K562 (cell line): ENCODE measurements at regions not wholly inside any gene's neighbourhood (a gene's known extent, or its start where the extent isn't known, plus 50 kb on each side); places are given as distances from the start of the nearest gene placed in this dataset.

Source experiments
- ATAC-seq: fragments of 200-7000 bp; cut with Tn5 transposase; 3 replicates; pipeline ENCODE4 v1.9.1; 2020; ENCODE audit warnings: moderate library complexity
- BruUV-seq: library from RNA; stranded (reverse); fragments of 400-500 nt; replicated peaks from 2 replicates; lab custom pipeline; 2021; lab: Mats Ljungman, UMichigan
- CTCF ChIA-PET: fragments of 300-600 bp; formaldehyde crosslinking; extraction: SDS; loops from one replicate; lab custom pipeline; 2021; ENCODE audit warnings: low intra/inter-chr PET ratio; lab: Yijun Ruan, JAX
- POLR2A ChIA-PET: fragments of 300-600, 350-650 bp; sonication (Branson Sonifier 250); formaldehyde crosslinking; extraction: SDS; loops from one replicate; lab custom pipeline; 2021; ENCODE audit warnings: antibody characterized with exemption, inconsistent platforms; lab: Yijun Ruan, JAX
- DNase-seq, 4 experiments: peaks; one replicate each; pipeline versions ENCODE4 v3.0.0 to v3.0.0-alpha.2; 2011 to 2018; ENCODE audit warnings: low spot score in 3 of 4, mixed read lengths in 3 of 4; ENCODE audit errors: extremely low read depth in 1 of 4
- FAIRE-seq: peaks from 2 replicates; lab custom pipeline; 2011; peaks lifted over from hg19 to GRCh38; lab: Jason Lieb, UNC
- H2AFZ ChIP-seq: 2 replicates; pipeline ENCODE4 v1.6.0; 2011; ENCODE audit warnings: low read depth, low read length, control low read depth, inconsistent platforms
- H3K27ac ChIP-seq: fragments of 200-600 bp; 3 replicates; pipeline ENCODE4 v1.8.0; 2011; ENCODE audit warnings: low read depth, mild to moderate bottlenecking, control low read depth, inconsistent platforms, low read length, moderate library complexity, mixed read lengths; ENCODE audit errors: extremely low read depth
- H3K27me3 ChIP-seq, 2 experiments: fragments of 300-600 bp in 1 of 2; 2 replicates in 1 of 2; 3 replicates in 1 of 2; pipeline versions ENCODE4 v1.6.0 to v1.8.0; 2011; ENCODE audit warnings: inconsistent platforms in 2 of 2, low read length in 2 of 2, mild to moderate bottlenecking in 1 of 2, mixed read lengths in 1 of 2, moderate library complexity in 1 of 2; ENCODE audit not compliant: control insufficient read depth in 2 of 2, insufficient read depth in 2 of 2
- H3K36me3 ChIP-seq: fragments of 300-600 bp; 3 replicates; pipeline ENCODE4 v1.8.0; 2011; ENCODE audit warnings: mild to moderate bottlenecking, low read length, inconsistent platforms; ENCODE audit not compliant: control insufficient read depth, insufficient read depth
- H3K4me1 ChIP-seq, 2 experiments: fragments of 200-600 bp in 1 of 2; replicated peaks in 1 of 2; 2 replicates in 1 of 2; 3 replicates in 1 of 2; pipeline versions ENCODE4 v1.5.1 to v1.8.0; 2011; ENCODE audit warnings: inconsistent platforms in 2 of 2, low read length in 2 of 2, mild to moderate bottlenecking in 1 of 2, mixed read lengths in 1 of 2, moderate library complexity in 1 of 2; ENCODE audit not compliant: control insufficient read depth in 2 of 2, insufficient read depth in 2 of 2
- H3K4me2 ChIP-seq: 2 replicates; pipeline ENCODE4 v1.6.1; 2011; ENCODE audit warnings: low read length, control low read depth, inconsistent platforms, mixed read lengths; ENCODE audit not compliant: insufficient read depth
- H3K4me3 ChIP-seq: fragments of 200-600 bp; sonication (generic), shearing (Covaris generic); 2 replicates; pipeline ENCODE4 v1.5.1; 2016; ENCODE audit warnings: control low read depth, inconsistent platforms
- H3K79me2 ChIP-seq: fragments of 200-600 bp; 3 replicates; pipeline ENCODE4 v1.8.0; 2011; ENCODE audit warnings: low read length, inconsistent platforms; ENCODE audit not compliant: control insufficient read depth, insufficient read depth
- H3K9ac ChIP-seq, 2 experiments: 2 replicates each; pipeline versions ENCODE4 v1.6.0 to v1.6.1; 2011; ENCODE audit warnings: low read depth in 2 of 2, low read length in 2 of 2, control low read depth in 1 of 2, inconsistent platforms in 1 of 2, mild to moderate bottlenecking in 1 of 2, mixed read lengths in 1 of 2; ENCODE audit not compliant: insufficient read depth in 1 of 2
- H3K9me1 ChIP-seq: one replicate; pipeline ENCODE4 v1.6.0; 2011; ENCODE audit warnings: inconsistent platforms, mild to moderate bottlenecking, low read length, moderate library complexity; ENCODE audit not compliant: control insufficient read depth, insufficient read depth
- H3K9me3 ChIP-seq: replicated peaks from 2 replicates; pipeline ENCODE4 v1.5.1; 2011; ENCODE audit warnings: low read depth, low read length, inconsistent platforms; ENCODE audit not compliant: control insufficient read depth, insufficient read depth
- H4K20me1 ChIP-seq: replicated peaks from 2 replicates; pipeline ENCODE4 v1.6.1; 2011; ENCODE audit warnings: low read length, inconsistent platforms, mixed read lengths; ENCODE audit not compliant: control insufficient read depth, insufficient read depth
- FOXA3 ChIP-seq, 2 experiments: fragments of 450-650 bp in 1 of 2; sonication (generic) in 1 of 2; formaldehyde crosslinking; IDR thresholded peaks in 1 of 2; conservative IDR thresholded peaks in 1 of 2; 2 replicates each; pipeline versions ENCODE4 v1.4.0 to v1.8.0; 2020 to 2022; ENCODE audit warnings: mild to moderate bottlenecking in 2 of 2, missing genetic modification reagents in 1 of 2
- HNRNPK ChIP-seq: fragments of 200-400 bp; formaldehyde crosslinking; IDR thresholded peaks from one replicate; pipeline ENCODE4 v1.6.1; 2018; ENCODE audit warnings: mild to moderate bottlenecking, low read depth, low read length; ENCODE audit not compliant: poor library complexity, severe bottlenecking
- JUND ChIP-seq, 2 experiments: IDR thresholded peaks; 2 replicates in 1 of 2; 3 replicates in 1 of 2; pipeline ENCODE4 v1.6.1; 2011; ENCODE audit warnings: borderline replicate concordance in 2 of 2, low read depth in 2 of 2, low read length in 2 of 2, improper control_type of control experiment in 1 of 2, missing biosample characterization in 1 of 2, missing genetic modification characterization in 1 of 2, missing genetic modification reagents in 1 of 2
- SRSF9 ChIP-seq: fragments of 200-400 bp; formaldehyde crosslinking; IDR thresholded peaks from 2 replicates; pipeline ENCODE4 v1.6.1; 2017; ENCODE audit warnings: low read depth, low read length, borderline replicate concordance
- WGBS: fragments of 100-300 bp; shearing (Covaris generic); methylation state at CpG from one replicate; pipeline ENCODE4 v1.1.6; 2016; ENCODE audit warnings: low coverage, mixed read lengths; ENCODE audit not compliant: insufficient coverage; ENCODE audit errors: missing lambda C conversion rate; 5-methylcytosine and 5-hydroxymethylcytosine counted together
- in situ Hi-C: fragments of 300-500 bp; cut with MboI; formaldehyde crosslinking; loops from 4 replicates; pipeline ENCODE4 v1.15.0; 2018; ENCODE audit warnings: inconsistent platforms, mixed read lengths
- intact Hi-C: fragments of 100-400 bp; cut with micrococcal nuclease; formaldehyde crosslinking; loops from 2 replicates; pipeline ENCODE4 v1.14.2; 2022
- TF ChIP-seq, protein P1 (sequence below): fragments of 250-450 bp; sonication (Bioruptor Pico); IDR thresholded peaks from 2 replicates; pipeline ENCODE4 v1.4.0; 2020
- TF ChIP-seq, protein P2 (sequence below): fragments of 250-450 bp; sonication (Bioruptor Pico); IDR thresholded peaks from 2 replicates; pipeline ENCODE4 v1.4.0; 2020; ENCODE audit warnings: mild to moderate bottlenecking, moderate library complexity, borderline replicate concordance

DNA sequence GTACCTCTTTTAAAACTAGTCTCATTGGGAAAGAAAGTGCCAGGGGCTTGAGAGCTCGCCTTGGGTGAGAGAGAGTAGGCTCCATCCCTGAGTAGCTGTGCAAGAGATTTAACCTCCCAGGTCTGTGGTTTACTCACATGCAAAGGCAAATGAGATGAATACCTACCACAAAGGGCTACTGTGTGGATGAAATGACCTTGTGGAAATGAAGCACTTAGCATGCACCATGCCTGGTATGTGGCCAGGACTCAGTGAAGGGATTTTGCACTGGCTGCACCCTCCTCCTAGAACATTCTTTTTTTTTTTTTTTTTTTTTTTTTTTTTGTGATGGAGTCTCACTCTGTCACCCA lies 120.3 kb downstream of the PROX1 start:
- BruUV-seq = no TSS peak
- TF ChIP-seq JUND (IDR thresholded peaks at IDR 0.05; ENCODE audit: borderline replicate concordance, low read depth, low read length) = no peak
- TF ChIP-seq JUND (tag; IDR thresholded peaks at IDR 0.05; ENCODE audit: borderline replicate concordance, low read depth, low read length) = no peak
- TF ChIP-seq, protein P1, sequence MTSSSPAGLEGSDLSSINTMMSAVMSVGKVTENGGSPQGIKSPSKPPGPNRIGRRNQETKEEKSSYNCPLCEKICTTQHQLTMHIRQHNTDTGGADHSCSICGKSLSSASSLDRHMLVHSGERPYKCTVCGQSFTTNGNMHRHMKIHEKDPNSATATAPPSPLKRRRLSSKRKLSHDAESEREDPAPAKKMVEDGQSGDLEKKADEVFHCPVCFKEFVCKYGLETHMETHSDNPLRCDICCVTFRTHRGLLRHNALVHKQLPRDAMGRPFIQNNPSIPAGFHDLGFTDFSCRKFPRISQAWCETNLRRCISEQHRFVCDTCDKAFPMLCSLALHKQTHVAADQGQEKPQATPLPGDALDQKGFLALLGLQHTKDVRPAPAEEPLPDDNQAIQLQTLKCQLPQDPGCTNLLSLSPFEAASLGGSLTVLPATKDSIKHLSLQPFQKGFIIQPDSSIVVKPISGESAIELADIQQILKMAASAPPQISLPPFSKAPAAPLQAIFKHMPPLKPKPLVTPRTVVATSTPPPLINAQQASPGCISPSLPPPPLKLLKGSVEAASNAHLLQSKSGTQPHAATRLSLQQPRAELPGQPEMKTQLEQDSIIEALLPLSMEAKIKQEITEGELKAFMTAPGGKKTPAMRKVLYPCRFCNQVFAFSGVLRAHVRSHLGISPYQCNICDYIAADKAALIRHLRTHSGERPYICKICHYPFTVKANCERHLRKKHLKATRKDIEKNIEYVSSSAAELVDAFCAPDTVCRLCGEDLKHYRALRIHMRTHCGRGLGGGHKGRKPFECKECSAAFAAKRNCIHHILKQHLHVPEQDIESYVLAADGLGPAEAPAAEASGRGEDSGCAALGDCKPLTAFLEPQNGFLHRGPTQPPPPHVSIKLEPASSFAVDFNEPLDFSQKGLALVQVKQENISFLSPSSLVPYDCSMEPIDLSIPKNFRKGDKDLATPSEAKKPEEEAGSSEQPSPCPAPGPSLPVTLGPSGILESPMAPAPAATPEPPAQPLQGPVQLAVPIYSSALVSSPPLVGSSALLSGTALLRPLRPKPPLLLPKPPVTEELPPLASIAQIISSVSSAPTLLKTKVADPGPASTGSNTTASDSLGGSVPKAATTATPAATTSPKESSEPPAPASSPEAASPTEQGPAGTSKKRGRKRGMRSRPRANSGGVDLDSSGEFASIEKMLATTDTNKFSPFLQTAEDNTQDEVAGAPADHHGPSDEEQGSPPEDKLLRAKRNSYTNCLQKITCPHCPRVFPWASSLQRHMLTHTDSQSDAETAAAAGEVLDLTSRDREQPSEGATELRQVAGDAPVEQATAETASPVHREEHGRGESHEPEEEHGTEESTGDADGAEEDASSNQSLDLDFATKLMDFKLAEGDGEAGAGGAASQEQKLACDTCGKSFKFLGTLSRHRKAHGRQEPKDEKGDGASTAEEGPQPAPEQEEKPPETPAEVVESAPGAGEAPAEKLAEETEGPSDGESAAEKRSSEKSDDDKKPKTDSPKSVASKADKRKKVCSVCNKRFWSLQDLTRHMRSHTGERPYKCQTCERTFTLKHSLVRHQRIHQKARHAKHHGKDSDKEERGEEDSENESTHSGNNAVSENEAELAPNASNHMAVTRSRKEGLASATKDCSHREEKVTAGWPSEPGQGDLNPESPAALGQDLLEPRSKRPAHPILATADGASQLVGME (CRISPR knock-in tag) = no peak
- TF ChIP-seq, protein P2, sequence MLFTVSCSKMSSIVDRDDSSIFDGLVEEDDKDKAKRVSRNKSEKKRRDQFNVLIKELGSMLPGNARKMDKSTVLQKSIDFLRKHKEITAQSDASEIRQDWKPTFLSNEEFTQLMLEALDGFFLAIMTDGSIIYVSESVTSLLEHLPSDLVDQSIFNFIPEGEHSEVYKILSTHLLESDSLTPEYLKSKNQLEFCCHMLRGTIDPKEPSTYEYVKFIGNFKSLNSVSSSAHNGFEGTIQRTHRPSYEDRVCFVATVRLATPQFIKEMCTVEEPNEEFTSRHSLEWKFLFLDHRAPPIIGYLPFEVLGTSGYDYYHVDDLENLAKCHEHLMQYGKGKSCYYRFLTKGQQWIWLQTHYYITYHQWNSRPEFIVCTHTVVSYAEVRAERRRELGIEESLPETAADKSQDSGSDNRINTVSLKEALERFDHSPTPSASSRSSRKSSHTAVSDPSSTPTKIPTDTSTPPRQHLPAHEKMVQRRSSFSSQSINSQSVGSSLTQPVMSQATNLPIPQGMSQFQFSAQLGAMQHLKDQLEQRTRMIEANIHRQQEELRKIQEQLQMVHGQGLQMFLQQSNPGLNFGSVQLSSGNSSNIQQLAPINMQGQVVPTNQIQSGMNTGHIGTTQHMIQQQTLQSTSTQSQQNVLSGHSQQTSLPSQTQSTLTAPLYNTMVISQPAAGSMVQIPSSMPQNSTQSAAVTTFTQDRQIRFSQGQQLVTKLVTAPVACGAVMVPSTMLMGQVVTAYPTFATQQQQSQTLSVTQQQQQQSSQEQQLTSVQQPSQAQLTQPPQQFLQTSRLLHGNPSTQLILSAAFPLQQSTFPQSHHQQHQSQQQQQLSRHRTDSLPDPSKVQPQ (CRISPR knock-in tag) = no peak
- no peak for TF ChIP-seq FOXA3 (CRISPR knock-in tag; conservative IDR thresholded peaks at IDR 0.05 in 1 of 2, IDR thresholded peaks at IDR 0.05 in 1 of 2)
- no peak for TF ChIP-seq HNRNPK
- no peak for TF ChIP-seq SRSF9
- no peak for FAIRE-seq

More for the DNA sequence above, 120.3 kb downstream of the PROX1 start:
- ATAC-seq = no peak
- Histone ChIP-seq H3K4me3 (no peak overlapping the region), H2AFZ (no peak overlapping the region), H3K27ac (no peak overlapping the region), H3K9ac (no peak overlapping the region), H3K36me3 (no peaks in the 10 kb centered on the region), H4K20me1 (no peaks in the 10 kb centered on the region), H3K4me2 (no peak overlapping the region), H3K4me1 (peaks cover 5 to 8% of the 10 kb centered on the region in 2 experiments; a peak in 4 of 5 replicates), H3K9me1 (no peaks in the 10 kb centered on the region), H3K9me3 (no peaks in the 10 kb centered on the region), H3K79me2 (no peaks in the 10 kb centered on the region), H3K27me3 (peaks cover 3 to 21% of the 10 kb centered on the region in 2 experiments; a peak in 4 of 5 replicates)
- in situ Hi-C loops = no loop called here
- intact Hi-C loops = no loop called here
- 7% methylated on average over 1 of the region's 1 CpG for WGBS
- ChIA-PET CTCF (no interaction called here), POLR2A (interaction anchor here (0.6 kb wide), 1 partner anchor 746 kb away, joined by 3 read pairs; no protein-coding TSS in a partner anchor)
- DNase-seq = no peak
